M059J (cell line): ENCODE measurements at regions not wholly inside any gene's neighbourhood (a gene's known extent, or its start where the extent isn't known, plus 50 kb on each side); places are given as distances from the start of the nearest gene placed in this dataset.

Experiments
- DNase-seq: peaks from one replicate; pipeline ENCODE4 v3.0.0-alpha.2; 2012; ENCODE audit warnings: low read depth

GRCh38 chr11:13220148-13220547 is 57.4 kb upstream of the BMAL1 start:
- no peak for DNase-seq

DNA sequence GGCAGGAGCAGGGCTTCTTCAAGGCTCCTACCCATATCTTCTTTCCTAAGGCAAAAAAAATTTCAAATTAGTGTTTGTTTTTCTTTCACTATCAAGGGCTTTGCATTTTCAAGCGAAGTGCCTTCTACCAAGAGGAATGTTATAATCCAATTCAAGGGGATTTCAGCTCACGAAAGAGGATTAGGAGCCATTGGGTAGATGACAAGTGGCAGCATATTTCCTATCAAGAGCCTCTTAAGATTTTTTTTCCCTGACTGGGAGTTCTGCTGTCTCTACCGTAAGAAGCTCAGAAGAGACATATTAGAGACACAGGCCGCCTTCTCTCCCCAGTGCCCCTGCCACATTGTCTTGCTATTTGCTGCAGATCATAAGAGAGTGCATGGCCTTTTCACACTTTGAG is 55.9 kb upstream of the BMAL1 start:
- no peak for DNase-seq

DNA sequence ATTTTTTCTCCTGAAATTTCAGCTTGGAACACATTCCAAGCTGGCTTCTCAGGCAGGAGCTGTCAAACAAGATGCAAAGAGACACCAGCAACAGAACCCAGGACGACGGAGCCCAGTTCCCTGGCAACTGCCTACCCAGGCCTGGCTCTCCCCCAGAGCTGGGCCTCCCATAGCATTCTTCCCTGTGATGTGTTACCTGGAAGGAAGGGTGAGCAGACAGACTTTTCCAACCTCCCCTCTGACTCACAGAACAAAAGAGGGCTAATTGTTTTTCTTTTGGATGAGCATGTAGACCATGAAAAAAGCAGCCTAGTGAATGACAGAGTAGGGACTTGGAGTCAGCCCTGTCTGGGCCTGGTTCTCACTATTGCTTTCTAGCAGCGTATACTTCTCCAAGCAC is 55.3 kb upstream of the BMAL1 start:
- peak; percentile 44 for DNase-seq

GRCh38 chr11:13223112-13223511 is 54.5 kb upstream of the BMAL1 start:
- DNase-seq, result peak; percentile 60

- peak; percentile 56 for DNase-seq
These were observed 53.3 kb upstream of the BMAL1 start for GRCh38 chr11:13224324-13224723.

GRCh38 chr11:13225038-13226001 is 52.3 kb upstream of the BMAL1 start:
- no peak for DNase-seq

- DNase-seq, result no peak
These were observed 49.8 kb upstream of the BMAL1 start for GRCh38 chr11:13227676-13228255.
